OCI-LY3 (cell line): ENCODE measurements at regions not wholly inside any gene's neighbourhood (a gene's known extent, or its start where the extent isn't known, plus 50 kb on each side); places are given as distances from the start of the nearest gene placed in this dataset.

Experiments used
- CTCF ChIP-seq: fragments of 200-600, 300-600 bp; sonication (generic); IDR thresholded peaks from 2 replicates; pipeline ENCODE4 v1.5.1; 2014; ENCODE audit warnings: antibody characterized with exemption, low read length, low read depth
- EZH2phosphoT487 ChIP-seq: fragments of 200-600 bp; shearing (Covaris generic); IDR thresholded peaks from 2 replicates; pipeline ENCODE4 v1.6.1; 2018; ENCODE audit warnings: antibody characterized with exemption, mixed run types, low read depth

GRCh38 chr1:98296681-98297080, 364.8 kb upstream of the SNX7 start:
- TF ChIP-seq CTCF (no peak), EZH2phosphoT487 (no peak)
